Hippocampal formation (tissue), 2 donors: ENCODE measurements at regions not wholly inside any gene's neighbourhood (a gene's known extent, or its start where the extent isn't known, plus 50 kb on each side); places are given as distances from the start of the nearest gene placed in this dataset.
"Not testable (repeated sequence)": the region's sequence is repeated elsewhere in the genome, so short reads cannot be mapped to it uniquely, and the experiment has no call there.

Source experiments
- DNase-seq, 2 donors: peaks; one replicate each; lab custom pipeline; 2025; lab: John Stamatoyannopoulos, UW

GRCh38 chr14:30072454-30072853, 144.8 kb upstream of the PRKD1 start:
- DNase-seq, result not testable (repeated sequence)

DNA sequence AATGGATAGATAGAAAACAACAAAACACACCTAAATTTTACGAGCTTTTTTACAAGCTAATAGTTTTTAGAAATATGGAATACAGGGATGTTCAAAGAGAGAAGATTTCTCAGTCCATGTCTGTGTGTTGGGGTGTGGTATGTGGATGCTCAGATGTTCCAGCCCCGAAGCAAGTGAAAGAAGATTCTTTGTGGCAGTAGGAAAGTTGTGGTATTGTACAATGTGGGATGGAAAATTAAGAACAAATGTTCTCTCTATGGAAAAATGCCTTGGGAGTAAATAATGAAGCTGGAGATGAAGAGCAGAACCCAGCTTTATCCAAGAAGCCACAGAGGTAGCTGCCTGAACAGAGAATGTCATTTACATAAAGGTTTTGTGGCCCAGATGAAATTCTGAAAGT, 150.3 kb upstream of the PRKD1 start:
- no peak for DNase-seq

DNA sequence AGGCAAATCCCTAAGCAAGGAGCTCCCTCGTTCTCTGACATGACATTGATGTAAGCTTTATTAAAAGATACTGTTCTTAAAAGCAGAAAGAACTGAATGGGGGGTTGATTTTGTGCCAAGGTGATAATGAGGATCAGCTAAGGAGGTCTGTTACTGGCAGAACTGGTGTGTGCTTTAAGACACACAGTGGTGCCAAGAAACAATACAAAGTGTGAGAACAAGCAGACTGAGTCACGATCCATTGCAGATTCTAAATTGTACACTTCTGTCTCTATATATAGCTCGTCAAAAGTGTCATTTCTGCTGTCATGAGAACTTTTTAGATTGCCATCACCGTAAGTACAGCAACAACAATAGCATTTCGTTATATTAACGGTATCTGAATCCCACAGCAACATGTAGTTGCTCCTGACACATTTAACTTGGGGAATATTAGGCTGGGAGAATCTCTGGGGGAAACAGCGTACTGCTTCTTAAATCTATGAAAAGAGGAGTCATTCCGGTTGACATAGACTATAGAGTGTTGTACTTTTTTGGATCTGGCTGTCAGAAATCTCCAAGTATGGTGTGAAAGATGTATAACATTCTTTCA, 151.3 kb upstream of the PRKD1 start:
- no peak for DNase-seq

- no peak for DNase-seq
Measured at GRCh38 chr14:30082486-30082885, 154.8 kb upstream of the PRKD1 start.

DNA sequence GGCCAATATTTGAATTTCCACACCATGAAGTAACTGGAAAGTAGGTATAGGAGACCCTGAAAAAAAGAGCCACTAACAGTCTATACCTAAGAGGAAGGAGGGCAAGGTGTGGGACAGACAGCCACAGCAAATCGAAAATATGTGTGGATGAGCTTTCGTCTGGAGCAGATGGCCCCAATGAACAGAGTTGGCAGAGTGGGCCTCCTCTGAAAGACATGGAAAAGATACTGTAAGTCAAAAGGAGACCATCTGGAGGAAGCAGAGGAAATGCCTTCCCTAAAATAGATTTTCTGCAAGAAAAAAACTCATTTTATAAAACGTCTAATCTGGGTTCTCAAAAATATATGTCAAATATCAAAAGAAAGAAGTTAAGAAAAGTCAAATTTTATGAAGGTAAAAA, 157.2 kb upstream of the PRKD1 start:
- DNase-seq, result no peak

DNA sequence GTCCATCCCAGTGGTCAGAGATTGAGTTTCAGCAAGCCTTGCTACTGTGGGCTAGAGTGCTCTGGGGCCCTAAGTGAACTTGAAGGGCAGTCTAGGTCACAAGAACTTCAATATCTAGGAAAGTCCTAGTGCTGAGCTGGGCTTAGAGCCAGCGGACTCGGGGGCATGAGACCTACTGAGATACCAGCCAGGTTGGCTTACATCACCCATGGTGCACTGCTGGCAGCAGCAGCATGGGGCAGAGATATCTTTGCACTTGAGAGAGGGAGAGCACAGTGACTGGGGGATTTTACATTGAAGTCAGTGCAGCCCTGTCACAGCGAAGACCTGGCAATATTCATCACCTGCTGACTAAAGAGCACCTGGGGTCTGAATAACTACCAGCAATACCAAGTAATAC, 158.3 kb upstream of the PRKD1 start:
- DNase-seq, result no peak

- no peak for DNase-seq
Measured at GRCh38 chr14:30088620-30089019, 161.0 kb upstream of the PRKD1 start.

DNA sequence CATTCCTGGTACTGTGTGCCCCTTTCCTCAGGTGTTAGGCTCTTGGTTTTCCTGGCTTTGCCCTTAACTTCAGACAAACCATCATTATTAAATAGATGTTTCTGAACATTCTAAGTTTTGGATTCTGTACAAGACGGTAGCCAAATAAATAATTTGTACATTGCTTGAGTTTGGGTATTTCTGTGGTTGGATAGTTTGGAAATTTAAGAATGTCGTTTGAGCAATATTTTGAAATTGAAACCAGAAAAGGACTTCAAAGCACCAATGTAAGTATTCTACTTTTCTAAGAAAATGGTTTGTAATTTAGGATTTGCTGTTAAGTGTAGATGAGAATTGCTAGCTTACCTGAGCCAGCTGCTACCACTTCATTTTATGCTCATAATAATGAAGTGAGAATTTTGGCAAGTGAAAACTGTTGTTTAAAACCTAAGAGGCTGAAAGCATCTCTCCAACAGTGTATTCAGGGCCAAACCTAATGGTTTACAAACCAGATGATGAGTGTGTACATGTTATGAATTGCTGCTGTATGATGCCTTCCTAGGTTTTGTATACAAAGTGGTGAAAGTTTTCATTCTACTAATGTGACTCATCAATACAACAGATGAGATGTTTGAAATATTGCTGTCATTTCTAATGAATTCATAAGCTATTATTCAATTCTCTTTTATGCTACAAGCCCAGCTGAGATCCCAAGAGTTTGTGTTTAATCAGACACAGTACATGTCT, 181.5 kb upstream of the PRKD1 start:
- DNase-seq, result no peak

DNA sequence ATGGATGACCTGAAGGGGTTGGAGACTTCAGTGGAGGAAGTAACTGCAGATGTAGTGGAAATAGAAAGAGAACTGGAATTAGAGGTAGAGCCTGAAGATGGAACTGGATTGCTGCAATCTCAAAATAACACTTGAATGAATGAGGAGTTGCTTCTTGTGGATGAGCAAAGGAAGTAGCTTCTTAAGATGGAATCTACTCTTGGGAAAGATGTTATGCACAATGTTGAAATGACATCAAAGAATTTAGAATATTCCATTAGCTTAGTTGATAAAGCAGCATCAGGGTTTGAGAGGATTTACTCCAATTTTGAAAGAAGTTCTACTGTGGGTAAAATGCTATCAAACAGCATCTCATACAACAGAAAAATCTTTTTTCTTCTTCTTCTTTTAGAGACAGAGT, 186.4 kb upstream of the PRKD1 start:
- DNase-seq, result no peak

DNA sequence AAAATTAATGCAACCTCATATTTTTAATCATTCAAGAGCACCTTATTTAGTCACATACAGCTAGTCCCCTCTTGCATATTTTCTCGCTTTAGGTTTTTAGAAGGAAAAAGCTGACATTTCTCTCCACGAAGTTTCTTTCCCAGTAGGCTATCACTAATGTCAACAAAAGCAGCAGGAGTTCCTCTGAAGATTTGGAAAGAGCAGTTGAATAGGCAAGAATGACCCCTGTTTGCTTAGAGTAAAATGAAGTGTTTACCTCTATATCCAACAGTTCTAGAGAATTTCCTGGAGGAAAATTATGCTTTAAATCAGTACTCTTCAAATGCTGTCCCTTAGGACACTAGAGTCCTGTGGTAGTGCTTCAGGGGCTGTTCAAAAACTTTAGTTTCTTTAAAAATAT, 188.1 kb upstream of the PRKD1 start:
- DNase-seq, result no peak

GRCh38 chr14:30118992-30119640, 191.5 kb upstream of the PRKD1 start:
- no peak for DNase-seq

DNA sequence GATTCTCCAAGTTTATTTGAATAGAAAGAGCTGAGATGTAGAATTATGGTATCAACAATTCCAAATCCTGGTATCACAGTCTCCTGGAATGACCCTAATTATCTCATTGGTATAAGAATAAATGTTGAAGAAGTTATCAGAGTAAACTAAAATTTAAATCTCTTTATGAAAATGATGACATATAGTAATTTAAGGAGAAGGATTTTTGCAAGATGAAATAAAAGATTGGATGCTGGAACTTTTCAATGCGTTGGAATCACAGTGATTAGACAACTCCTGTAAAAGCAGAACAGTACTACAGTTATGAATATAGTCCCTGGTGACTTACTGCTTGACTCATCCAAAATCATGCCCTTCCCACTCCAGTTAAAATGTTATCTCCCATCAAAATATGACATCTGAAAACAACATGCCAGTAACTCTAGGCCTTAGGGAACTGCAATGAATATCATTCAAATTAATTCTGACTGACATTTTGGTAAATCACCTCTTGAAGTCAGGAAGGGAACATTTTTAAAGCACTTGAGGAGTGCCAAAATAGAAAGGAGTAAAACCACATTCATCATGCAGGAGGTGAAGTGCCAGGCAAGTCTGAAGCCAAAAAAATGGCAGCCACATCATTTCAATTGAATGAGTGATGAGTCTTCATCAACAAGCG, 197.8 kb upstream of the PRKD1 start:
- no peak for DNase-seq

DNA sequence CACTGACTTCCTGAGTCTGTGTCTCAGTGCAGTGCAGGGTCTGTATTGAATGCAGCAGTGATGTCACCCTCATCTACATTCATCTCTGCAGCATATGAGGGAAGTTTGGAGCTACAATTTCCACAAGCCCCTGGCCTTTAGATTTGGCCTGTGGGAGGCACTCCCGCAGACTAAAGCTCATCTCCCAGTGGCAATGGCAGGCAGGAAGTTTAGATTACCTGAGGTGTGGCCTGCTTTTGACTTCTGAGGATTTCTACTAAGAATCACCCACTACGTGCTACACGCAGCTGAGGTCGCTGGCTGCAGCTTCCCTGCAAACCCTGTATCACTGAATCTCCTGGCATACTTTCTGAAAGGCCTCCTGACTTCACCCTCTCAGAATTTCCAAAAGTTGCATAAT, 202.2 kb upstream of the PRKD1 start:
- DNase-seq, result no peak

DNA sequence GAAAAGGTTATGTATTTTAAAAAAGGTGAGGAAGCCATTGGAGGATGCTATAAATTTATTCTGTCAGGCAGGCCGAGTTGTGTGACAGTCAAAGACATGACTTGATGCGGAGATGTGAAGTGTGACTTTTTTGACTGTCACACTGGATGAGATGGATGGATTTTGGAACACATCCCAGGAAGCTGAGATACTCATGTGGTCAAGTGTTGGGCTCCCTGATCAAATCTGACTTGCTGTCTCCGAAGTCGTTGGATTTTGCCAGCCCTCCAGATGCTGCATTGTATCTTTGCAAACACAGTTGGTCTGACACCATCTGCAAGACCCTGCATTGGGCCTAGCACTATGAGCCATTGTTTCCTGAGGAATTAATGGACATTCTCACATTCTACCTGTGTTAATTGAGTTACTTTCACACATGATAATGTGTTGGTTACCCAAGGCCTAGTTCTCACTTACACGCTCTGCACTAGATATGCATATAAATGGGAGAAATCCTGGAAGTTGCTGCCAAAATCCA, 204.0 kb upstream of the PRKD1 start:
- no peak for DNase-seq

GRCh38 chr14:30132196-30132595, 204.5 kb upstream of the PRKD1 start:
- no peak for DNase-seq

- no peak for DNase-seq
Measured at GRCh38 chr14:30134936-30135335, 207.3 kb upstream of the PRKD1 start.

DNA sequence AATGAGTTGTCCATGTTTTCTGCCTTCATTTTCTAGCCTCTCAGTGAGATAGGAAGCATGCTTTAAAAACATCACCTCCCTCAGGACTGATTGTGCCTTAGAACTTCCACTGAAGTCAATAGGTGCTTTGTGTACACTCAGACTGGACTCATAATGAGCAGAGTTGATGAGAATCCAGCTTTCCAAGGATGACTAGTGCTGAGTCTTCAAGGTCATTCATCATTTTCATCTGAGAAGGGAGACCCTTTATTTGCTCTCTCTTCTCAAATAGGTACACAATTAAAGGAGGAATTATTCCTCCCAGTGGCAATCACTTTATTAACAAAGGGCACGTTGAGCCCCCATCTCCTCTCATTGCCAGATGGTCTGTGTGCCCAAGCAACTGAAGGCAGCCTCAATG, 210.9 kb upstream of the PRKD1 start:
- DNase-seq, result no peak

DNA sequence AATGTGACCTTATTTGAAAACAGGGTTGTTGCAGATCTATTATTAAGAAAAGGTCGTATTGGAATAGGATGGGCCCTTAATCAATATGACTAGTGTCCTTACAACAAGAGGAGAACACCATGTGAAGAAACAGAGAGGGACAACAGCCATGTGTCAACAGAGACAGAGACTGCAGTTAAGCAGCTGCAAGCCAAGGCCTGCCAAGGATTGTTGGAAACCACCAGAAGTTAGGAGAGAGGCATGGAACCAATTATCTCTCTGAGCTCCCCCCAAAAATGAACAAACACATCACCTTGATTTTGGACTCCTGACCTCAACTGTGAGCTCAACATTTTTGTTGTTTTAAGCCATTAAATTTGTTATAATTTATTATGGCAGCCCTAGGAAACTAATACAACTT, 214.6 kb upstream of the PRKD1 start:
- no peak for DNase-seq

DNA sequence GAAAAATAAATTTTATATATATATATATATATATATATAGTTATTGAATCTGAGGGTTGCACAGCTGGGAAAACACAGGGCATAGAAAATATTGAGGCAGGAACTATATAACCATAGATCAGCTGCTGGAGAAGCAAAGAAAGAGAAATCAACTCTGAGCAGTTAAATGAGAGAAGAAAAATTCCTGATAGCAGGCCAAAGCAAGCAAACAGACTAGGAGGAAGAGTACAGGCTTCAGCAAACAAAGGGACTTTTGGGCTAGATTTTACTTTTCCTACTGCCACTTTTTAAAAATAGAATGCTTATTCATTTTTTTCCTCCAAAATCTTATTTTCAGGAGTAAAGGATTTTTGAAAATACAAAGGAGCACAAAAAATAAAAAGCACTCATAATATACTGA, 216.0 kb upstream of the PRKD1 start:
- DNase-seq, result no peak

GRCh38 chr14:30153717-30154116, 226.1 kb upstream of the PRKD1 start:
- DNase-seq, result no peak

DNA sequence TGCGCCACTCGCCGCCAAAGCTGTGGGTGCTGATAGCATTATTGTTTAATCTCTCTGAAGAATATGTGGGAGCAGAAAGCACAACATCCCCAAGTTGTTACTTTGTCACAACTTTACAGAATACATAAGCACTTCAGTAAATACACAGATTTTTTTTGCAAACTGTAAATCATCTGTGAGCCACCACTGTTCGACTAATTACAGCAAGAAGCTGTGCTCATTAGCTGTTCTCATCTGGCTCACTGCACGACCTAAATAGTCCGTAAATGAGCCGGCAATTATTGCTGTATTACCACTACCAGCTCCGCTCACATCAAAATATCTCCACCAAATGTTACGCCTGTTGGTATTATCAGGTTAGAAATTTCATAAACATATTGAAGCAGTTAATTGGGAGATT, 228.9 kb upstream of the PRKD1 start:
- no peak for DNase-seq

GRCh38 chr14:30158299-30158698, 230.7 kb upstream of the PRKD1 start:
- DNase-seq, result no peak

GRCh38 chr14:30159374-30159773, 231.7 kb upstream of the PRKD1 start:
- no peak for DNase-seq
